Naive thymus-derived CD4-positive, alpha-beta T cell (primary cell): ENCODE measurements at regions not wholly inside any gene's neighbourhood (a gene's known extent, or its start where the extent isn't known, plus 50 kb on each side); places are given as distances from the start of the nearest gene placed in this dataset.

Experiments used
- ATAC-seq: fragments of 150-1000 bp; cut with Tn5 transposase; 2 replicates; pipeline ENCODE4 v1.10.0; 2021; ENCODE audit warnings: mild to moderate bottlenecking, moderate library complexity
- CTCF ChIA-PET: fragments of 350-600 bp; sonication (Branson Sonifier 250); formaldehyde crosslinking; loops from one replicate; lab custom pipeline; 2021; ENCODE audit warnings: antibody characterized with exemption; lab: Charles Lee
- POLR2A ChIA-PET: fragments of 350-600 bp; sonication (Branson Sonifier 250); formaldehyde crosslinking; loops from one replicate; lab custom pipeline; 2021; ENCODE audit warnings: antibody characterized with exemption, inconsistent platforms; lab: Charles Lee
- DNase-seq, 9 donors: peaks; one replicate each; pipeline versions ENCODE4 v3.0.0 to v3.0.0-alpha.2; 2020 to 2022; ENCODE audit warnings: mixed read lengths in 1 of 9
- H3K27ac ChIP-seq: one replicate; pipeline ENCODE4 v1.7.0; 2013; ENCODE audit warnings: mild to moderate bottlenecking, low read depth, low read length, moderate library complexity
- H3K27me3 ChIP-seq, 2 donors: one replicate each; pipeline ENCODE4 v1.7.0; 2013; ENCODE audit warnings: low read length in 2 of 2, mild to moderate bottlenecking in 2 of 2, moderate library complexity in 2 of 2; ENCODE audit not compliant: control insufficient read depth in 2 of 2, insufficient read depth in 2 of 2
- H3K36me3 ChIP-seq, 3 experiments: 1 replicate in 2 of 3; 2 replicates in 1 of 3; pipeline ENCODE4 v1.7.0; 2013; ENCODE audit warnings: low read length in 3 of 3, mild to moderate bottlenecking in 3 of 3, moderate library complexity in 1 of 3; ENCODE audit not compliant: insufficient read depth in 3 of 3, control insufficient read depth in 2 of 3
- H3K4me1 ChIP-seq, 2 donors: one replicate each; pipeline ENCODE4 v1.7.0; 2013; ENCODE audit warnings: low read length in 2 of 2, mild to moderate bottlenecking in 2 of 2, moderate library complexity in 1 of 2; ENCODE audit not compliant: control insufficient read depth in 2 of 2, insufficient read depth in 2 of 2
- H3K4me3 ChIP-seq: 2 replicates; pipeline ENCODE4 v1.7.0; 2013; ENCODE audit warnings: mild to moderate bottlenecking, low read length
- H3K9me3 ChIP-seq, 3 experiments: 1 replicate in 2 of 3; 2 replicates in 1 of 3; pipeline ENCODE4 v1.7.0; 2013; ENCODE audit warnings: low read length in 3 of 3; ENCODE audit not compliant: control insufficient read depth in 2 of 3
- H3K27ac Mint-ChIP-seq, 9 donors: one replicate each; pipeline ENCODE4 v1.8.0; 2020 to 2022; ENCODE audit warnings: mixed read lengths in 9 of 9, mild to moderate bottlenecking in 8 of 9, moderate library complexity in 5 of 9, inconsistent platforms in 2 of 9
- H3K27me3 Mint-ChIP-seq, 5 donors: one replicate each; pipeline ENCODE4 v1.8.0; 2021 to 2022; ENCODE audit warnings: mixed read lengths in 5 of 5, mild to moderate bottlenecking in 1 of 5
- H3K36me3 Mint-ChIP-seq, 5 donors: one replicate each; pipeline ENCODE4 v1.8.0; 2020 to 2022; ENCODE audit warnings: mixed read lengths in 5 of 5, mild to moderate bottlenecking in 3 of 5, inconsistent platforms in 1 of 5
- H3K4me1 Mint-ChIP-seq, 7 donors: one replicate each; pipeline ENCODE4 v1.8.0; 2020 to 2022; ENCODE audit warnings: mixed read lengths in 7 of 7, mild to moderate bottlenecking in 3 of 7, inconsistent platforms in 1 of 7
- H3K4me3 Mint-ChIP-seq, 10 donors: one replicate each; pipeline ENCODE4 v1.8.0; 2020 to 2022; ENCODE audit warnings: mild to moderate bottlenecking in 10 of 10, mixed read lengths in 10 of 10, moderate library complexity in 6 of 10, inconsistent platforms in 2 of 10
- H3K9me3 Mint-ChIP-seq, 11 donors: one replicate each; pipeline ENCODE4 v1.8.0; 2020 to 2022; ENCODE audit warnings: mixed read lengths in 11 of 11, mild to moderate bottlenecking in 4 of 11, inconsistent platforms in 1 of 11, moderate library complexity in 1 of 11
- intact Hi-C, 2 donors: fragments of 100-400 bp; cut with micrococcal nuclease; formaldehyde crosslinking; loops; one replicate each; pipeline ENCODE4 v1.15.1; 2023

GRCh38 chr6:105639124-105639523 is 236.2 kb upstream of the PREP start:
- Histone ChIP-seq H3K4me1 (peaks cover 0 to 18% of the 10 kb centered on the region in 2 donors), H3K4me3 (no peak overlapping the region), H3K27me3 (no peaks in the 10 kb centered on the region), H3K36me3 (no peaks in the 10 kb centered on the region), H3K9me3 (no peaks in the 10 kb centered on the region), H3K27ac (no peak overlapping the region)
- CTCF ChIA-PET, result no interaction called here
- POLR2A ChIA-PET, result no interaction called here
- ATAC-seq, result no peak
- no peak for DNase-seq
- intact Hi-C loops, result no loop called here
- Mint-ChIP-seq H3K27me3 (peaks cover 0 to 2% (median 0%) of the 10 kb centered on the region in 5 donors), H3K4me3 (no peak overlapping the region), H3K27ac (no peak overlapping the region), H3K36me3 (peaks cover 0 to 44% (median 0%) of the 10 kb centered on the region in 5 donors), H3K9me3 (peaks cover 0 to 42% (median 0%) of the 10 kb centered on the region in 11 donors), H3K4me1 (peaks cover 0 to 22% (median 1%) of the 10 kb centered on the region in 7 donors)

GRCh38 chr6:105633814-105634213 is 230.9 kb upstream of the PREP start:
- CTCF ChIA-PET, result no interaction called here

GRCh38 chr6:105628156-105628860 is 225.4 kb upstream of the PREP start:
- intact Hi-C loops, result no loop called here
- peaks cover 0 to 45% (median 6%) of the 10 kb centered on the region in 11 donors for H3K9me3 Mint-ChIP-seq
- ATAC-seq, result no peak
- ChIA-PET POLR2A (no interaction called here), CTCF (no interaction called here)
- Histone ChIP-seq H3K36me3 (no peaks in the 10 kb centered on the region), H3K4me3 (no peak overlapping the region), H3K4me1 (peaks cover 0 to 4% of the 10 kb centered on the region in 2 donors), H3K27me3 (no peaks in the 10 kb centered on the region), H3K27ac (no peak overlapping the region), H3K9me3 (peaks cover 0 to 3% (median 0%) of the 10 kb centered on the region in 3 experiments)
- peaks cover 6 to 21% (median 14%) of the 10 kb centered on the region in 5 donors for H3K27me3 Mint-ChIP-seq
- H3K27ac Mint-ChIP-seq, result no peak overlapping the region
- no peak overlapping the region for H3K4me3 Mint-ChIP-seq
- peaks cover 0 to 30% (median 0%) of the 10 kb centered on the region in 7 donors for H3K4me1 Mint-ChIP-seq
- peaks cover 0 to 59% (median 0%) of the 10 kb centered on the region in 5 donors for H3K36me3 Mint-ChIP-seq
- no peak for DNase-seq

More at GRCh38 chr6:105633814-105634213, 230.9 kb upstream of the PREP start:
- ATAC-seq (no peak), DNase-seq (no peak)
- Mint-ChIP-seq H3K9me3 (peaks cover 0 to 40% (median 8%) of the 10 kb centered on the region in 11 donors), H3K27me3 (peaks cover 8 to 15% (median 14%) of the 10 kb centered on the region in 5 donors), H3K36me3 (peaks cover 0 to 47% (median 0%) of the 10 kb centered on the region in 5 donors), H3K4me1 (peaks cover 0 to 10% (median 0%) of the 10 kb centered on the region in 7 donors), H3K27ac (peak overlapping the region in 1 of 9 donors; percentile 14), H3K4me3 (no peak overlapping the region)
- peaks cover 0 to 7% of the 10 kb centered on the region in 2 donors for H3K4me1 ChIP-seq
- no peaks in the 10 kb centered on the region for H3K36me3 ChIP-seq
- no peak overlapping the region for H3K4me3 ChIP-seq
- POLR2A ChIA-PET, result no interaction called here
- no peak overlapping the region for H3K27ac ChIP-seq
- intact Hi-C loops, result no loop called here
- no peaks in the 10 kb centered on the region for H3K27me3 ChIP-seq
- H3K9me3 ChIP-seq, result peaks cover 0 to 3% (median 0%) of the 10 kb centered on the region in 3 experiments

GRCh38 chr6:105626295-105627158 is 223.6 kb upstream of the PREP start:
- ChIA-PET CTCF (no interaction called here), POLR2A (no interaction called here)
- Mint-ChIP-seq H3K27ac (peak overlapping the region in 1 of 9 donors; percentile 77), H3K4me3 (peak overlapping the region in 1 of 10 donors; percentile 52), H3K27me3 (peaks cover 6 to 21% (median 14%) of the 10 kb centered on the region in 5 donors), H3K9me3 (peaks cover 0 to 39% (median 4%) of the 10 kb centered on the region in 11 donors), H3K36me3 (peaks cover 0 to 50% (median 0%) of the 10 kb centered on the region in 5 donors), H3K4me1 (peaks cover 0 to 41% (median 0%) of the 10 kb centered on the region in 7 donors)
- ATAC-seq (no peak), DNase-seq (no peak)
- intact Hi-C loops, result no loop called here
- peaks cover 0 to 4% of the 10 kb centered on the region in 2 donors for H3K4me1 ChIP-seq
- no peak overlapping the region for H3K4me3 ChIP-seq
- no peaks in the 10 kb centered on the region for H3K36me3 ChIP-seq
- no peaks in the 10 kb centered on the region for H3K9me3 ChIP-seq
- no peaks in the 10 kb centered on the region for H3K27me3 ChIP-seq
- no peak overlapping the region for H3K27ac ChIP-seq

GRCh38 chr6:105624021-105624420 is 221.1 kb upstream of the PREP start:
- H3K27me3 Mint-ChIP-seq, result peaks cover 0 to 7% (median 0%) of the 10 kb centered on the region in 5 donors
- intact Hi-C loops, result no loop called here
- CTCF ChIA-PET, result no interaction called here

GRCh38 chr6:105622226-105622625 is 219.3 kb upstream of the PREP start:
- CTCF ChIA-PET, result no interaction called here
- intact Hi-C loops, result no loop called here
- H3K9me3 Mint-ChIP-seq, result peaks cover 0 to 18% (median 0%) of the 10 kb centered on the region in 11 donors
- H3K36me3 ChIP-seq, result no peaks in the 10 kb centered on the region
- H3K4me3 Mint-ChIP-seq, result no peak overlapping the region
- H3K9me3 ChIP-seq, result no peaks in the 10 kb centered on the region
- POLR2A ChIA-PET, result no interaction called here
- H3K36me3 Mint-ChIP-seq, result peaks cover 0 to 25% (median 0%) of the 10 kb centered on the region in 5 donors
- no peaks in the 10 kb centered on the region for H3K4me1 ChIP-seq
- H3K4me3 ChIP-seq, result no peak overlapping the region
- no peaks in the 10 kb centered on the region for H3K27me3 ChIP-seq
- peaks cover 0 to 35% (median 0%) of the 10 kb centered on the region in 7 donors for H3K4me1 Mint-ChIP-seq
- peaks cover 0 to 3% (median 0%) of the 10 kb centered on the region in 5 donors for H3K27me3 Mint-ChIP-seq
- no peak overlapping the region for H3K27ac Mint-ChIP-seq
- ATAC-seq, result no peak
- no peak overlapping the region for H3K27ac ChIP-seq
- no peak for DNase-seq

More at GRCh38 chr6:105624021-105624420, 221.1 kb upstream of the PREP start:
- DNase-seq (no peak), ATAC-seq (no peak)
- peaks cover 0 to 26% (median 0%) of the 10 kb centered on the region in 11 donors for H3K9me3 Mint-ChIP-seq
- Histone ChIP-seq H3K4me3 (no peak overlapping the region), H3K36me3 (no peaks in the 10 kb centered on the region), H3K9me3 (no peaks in the 10 kb centered on the region), H3K4me1 (peaks cover 0 to 4% of the 10 kb centered on the region in 2 donors), H3K27ac (no peak overlapping the region), H3K27me3 (no peaks in the 10 kb centered on the region)
- peaks cover 0 to 50% (median 0%) of the 10 kb centered on the region in 7 donors for H3K4me1 Mint-ChIP-seq
- H3K27ac Mint-ChIP-seq, result no peak overlapping the region
- peaks cover 0 to 38% (median 0%) of the 10 kb centered on the region in 5 donors for H3K36me3 Mint-ChIP-seq
- H3K4me3 Mint-ChIP-seq, result no peak overlapping the region
- POLR2A ChIA-PET, result no interaction called here
